GM12878 (cell line): ENCODE measurements at regions not wholly inside any gene's neighbourhood (a gene's known extent, or its start where the extent isn't known, plus 50 kb on each side); places are given as distances from the start of the nearest gene placed in this dataset.

Experiments used
- ATAC-seq: fragments of 200-7000 bp; cut with Tn5 transposase; 3 replicates; pipeline ENCODE4 v1.9.1; 2020; ENCODE audit warnings: mild to moderate bottlenecking, moderate library complexity
- BruUV-seq: library from RNA; stranded (reverse); fragments of 400-500 nt; replicated peaks from 2 replicates; lab custom pipeline; 2021; lab: Mats Ljungman, UMichigan
- CTCF ChIA-PET: fragments of 300-600 bp; sonication (Branson Sonifier 250); formaldehyde crosslinking; extraction: SDS; loops from one replicate; lab custom pipeline; 2021; ENCODE audit warnings: inconsistent platforms; lab: Yijun Ruan, JAX
- POLR2A ChIA-PET: fragments of 350-600 bp; formaldehyde crosslinking; extraction: SDS; loops from one replicate; lab custom pipeline; 2021; ENCODE audit warnings: inconsistent platforms; lab: Charles Lee
- RAD21 ChIA-PET: fragments of 300-600 bp; sonication (Branson Sonifier 250); formaldehyde crosslinking; loops from one replicate; lab custom pipeline; 2023; ENCODE audit warnings: antibody characterized with exemption; ENCODE audit not compliant: unreplicated experiment; lab: Charles Lee
- SMC1A ChIA-PET: fragments of 300-600 bp; sonication (Branson Sonifier 250); formaldehyde crosslinking; loops from one replicate; lab custom pipeline; 2023; ENCODE audit not compliant: unreplicated experiment, uncharacterized antibody; lab: Charles Lee
- DNase-seq: peaks from one replicate; pipeline ENCODE4 v3.0.0-alpha.2; 2011; ENCODE audit warnings: low read depth, low spot score
- FAIRE-seq: peaks from 3 replicates; lab custom pipeline; 2011; peaks lifted over from hg19 to GRCh38; lab: Jason Lieb, UNC
- H2AFZ ChIP-seq: 2 replicates; pipeline ENCODE4 v1.6.0; 2011; ENCODE audit warnings: low read depth, low read length, control low read depth; ENCODE audit not compliant: control insufficient read depth
- H3K27ac ChIP-seq: 2 replicates; pipeline ENCODE4 v1.5.1; 2011; ENCODE audit warnings: control low read depth; ENCODE audit not compliant: control insufficient read depth, insufficient read depth
- H3K27me3 ChIP-seq, 2 experiments: replicated peaks in 1 of 2; 2 replicates each; pipeline versions ENCODE4 v1.6.0 to v1.6.1; 2011; ENCODE audit warnings: low read length in 1 of 2; ENCODE audit not compliant: control insufficient read depth in 2 of 2, insufficient read depth in 2 of 2
- H3K36me3 ChIP-seq, 2 experiments: 2 replicates each; pipeline ENCODE4 v1.5.1; 2011; ENCODE audit warnings: low read length in 1 of 2; ENCODE audit not compliant: control insufficient read depth in 2 of 2, insufficient read depth in 2 of 2
- H3K4me1 ChIP-seq: 2 replicates; pipeline ENCODE4 v1.6.1; 2011; ENCODE audit warnings: mild to moderate bottlenecking, low read length, moderate library complexity, mixed read lengths; ENCODE audit not compliant: control insufficient read depth, insufficient read depth
- H3K4me2 ChIP-seq: 2 replicates; pipeline ENCODE4 v1.6.0; 2011; ENCODE audit warnings: control low read depth; ENCODE audit not compliant: control insufficient read depth, insufficient read depth
- H3K4me3 ChIP-seq: fragments of 200-600 bp; sonication (generic); 2 replicates; pipeline ENCODE4 v1.5.1; 2016
- H3K79me2 ChIP-seq: 2 replicates; pipeline ENCODE4 v1.6.0; 2011; ENCODE audit warnings: low read length; ENCODE audit not compliant: control insufficient read depth, insufficient read depth
- H3K9ac ChIP-seq: 2 replicates; pipeline ENCODE4 v1.8.0; 2011; ENCODE audit warnings: low read length, control low read depth, mixed read lengths; ENCODE audit not compliant: control insufficient read depth, insufficient read depth
- H3K9me3 ChIP-seq: replicated peaks from 3 replicates; pipeline ENCODE4 v1.5.1; 2011; ENCODE audit warnings: mild to moderate bottlenecking, low read length; ENCODE audit not compliant: control insufficient read depth, insufficient read depth
- H4K20me1 ChIP-seq: 2 replicates; pipeline ENCODE4 v1.6.0; 2011; ENCODE audit not compliant: control insufficient read depth, insufficient read depth
- ATF7 ChIP-seq: fragments of 450-650 bp; IDR thresholded peaks from 2 replicates; pipeline ENCODE4 v1.6.1; 2016; ENCODE audit warnings: low read depth, mild to moderate bottlenecking
- CHD2 ChIP-seq: IDR thresholded peaks from 2 replicates; pipeline ENCODE4 v1.6.1; 2011; ENCODE audit warnings: low read depth, low read length, improper control_type of control experiment, borderline replicate concordance
- NR2C1 ChIP-seq: fragments of 450-650 bp; IDR thresholded peaks from 2 replicates; pipeline ENCODE4 v1.6.1; 2017; ENCODE audit warnings: antibody characterized with exemption, mild to moderate bottlenecking, moderate library complexity
- RELA ChIP-seq: fragments of 450-650 bp; IDR thresholded peaks from 2 replicates; pipeline ENCODE4 v1.8.0; 2014; ENCODE audit warnings: borderline replicate concordance; ENCODE audit not compliant: partially characterized antibody
- SIX5 ChIP-seq: IDR thresholded peaks from 2 replicates; pipeline ENCODE4 v1.6.1; 2011; ENCODE audit warnings: mild to moderate bottlenecking, low read depth, low read length, moderate library complexity; ENCODE audit not compliant: severe bottlenecking
- SREBF1 ChIP-seq: IDR thresholded peaks from 2 replicates; pipeline ENCODE4 v1.6.1; 2012; ENCODE audit warnings: mild to moderate bottlenecking, low read length
- TCF3 ChIP-seq: IDR thresholded peaks from 2 replicates; pipeline ENCODE4 v1.6.1; 2012; ENCODE audit warnings: low read depth, mild to moderate bottlenecking, low read length, borderline replicate concordance; ENCODE audit not compliant: insufficient read depth
- ZNF217 ChIP-seq: fragments of 450-650 bp; IDR thresholded peaks from 2 replicates; pipeline ENCODE4 v1.6.1; 2017; ENCODE audit warnings: antibody characterized with exemption, mild to moderate bottlenecking
- ZNF274 ChIP-seq: IDR thresholded peaks from one replicate; pipeline ENCODE4 v1.8.0; 2011; ENCODE audit not compliant: insufficient read length, insufficient read depth
- WGBS: methylation state at CpG from one replicate; pipeline ENCODE4 v1.1.6; 2016; ENCODE audit warnings: low lambda C conversion rate; ENCODE audit not compliant: insufficient replicate concordance, insufficient coverage; ENCODE audit errors: missing lambda C conversion rate; 5-methylcytosine and 5-hydroxymethylcytosine counted together
- in situ Hi-C: fragments of 300-500 bp; cut with MboI; formaldehyde crosslinking; loops from 9 replicates; pipeline ENCODE4 v1.14.3; 2018; ENCODE audit warnings: mixed read lengths
- intact Hi-C: fragments of 100-400 bp; cut with micrococcal nuclease; formaldehyde crosslinking; loops from one replicate; pipeline ENCODE4 v1.14.2; 2022; ENCODE audit not compliant: unreplicated experiment
- TF ChIP-seq, protein P1 (sequence below): fragments of 450-650 bp; formaldehyde crosslinking; IDR thresholded peaks from 2 replicates; pipeline ENCODE4 v1.4.0; 2022; ENCODE audit warnings: mild to moderate bottlenecking, moderate library complexity
- TF ChIP-seq, protein P2 (sequence below): fragments of 450-650 bp; IDR thresholded peaks from 2 replicates; pipeline ENCODE4 v1.6.1; 2016; ENCODE audit warnings: mild to moderate bottlenecking
- TF ChIP-seq, protein P3 (sequence below): IDR thresholded peaks from 2 replicates; pipeline ENCODE4 v1.6.1; 2012; ENCODE audit warnings: low read depth, low read length, improper control_type of control experiment
- TF ChIP-seq, protein P4 (sequence below): IDR thresholded peaks from 2 replicates; pipeline ENCODE4 v1.6.1; 2011; ENCODE audit warnings: low read depth, low read length, improper control_type of control experiment, borderline replicate concordance
- TF ChIP-seq, protein P5 (sequence below): IDR thresholded peaks from 2 replicates; pipeline ENCODE4 v1.6.1; 2012; ENCODE audit warnings: low read length, inconsistent platforms

DNA sequence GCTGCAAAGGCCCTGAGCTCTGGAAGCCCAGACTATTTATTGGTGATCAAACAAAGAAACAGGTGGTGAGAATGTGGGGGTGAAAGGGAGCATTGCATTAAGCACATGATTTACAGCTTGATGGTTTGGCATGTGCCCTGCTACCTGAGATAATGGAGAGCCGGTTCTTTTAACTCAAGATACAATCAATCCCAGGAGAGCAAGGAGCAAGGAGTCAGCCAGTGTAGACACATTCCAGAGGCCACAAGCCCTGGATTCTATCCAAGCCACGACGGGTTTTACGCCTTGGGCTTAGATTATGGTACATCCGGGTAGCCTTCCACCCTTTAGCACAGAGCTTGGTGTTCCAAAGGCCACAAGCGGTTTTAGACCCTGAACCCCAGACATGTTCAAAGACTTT, 292.2 kb downstream of the CYLC2 start (continued):
- TF ChIP-seq, protein P1, sequence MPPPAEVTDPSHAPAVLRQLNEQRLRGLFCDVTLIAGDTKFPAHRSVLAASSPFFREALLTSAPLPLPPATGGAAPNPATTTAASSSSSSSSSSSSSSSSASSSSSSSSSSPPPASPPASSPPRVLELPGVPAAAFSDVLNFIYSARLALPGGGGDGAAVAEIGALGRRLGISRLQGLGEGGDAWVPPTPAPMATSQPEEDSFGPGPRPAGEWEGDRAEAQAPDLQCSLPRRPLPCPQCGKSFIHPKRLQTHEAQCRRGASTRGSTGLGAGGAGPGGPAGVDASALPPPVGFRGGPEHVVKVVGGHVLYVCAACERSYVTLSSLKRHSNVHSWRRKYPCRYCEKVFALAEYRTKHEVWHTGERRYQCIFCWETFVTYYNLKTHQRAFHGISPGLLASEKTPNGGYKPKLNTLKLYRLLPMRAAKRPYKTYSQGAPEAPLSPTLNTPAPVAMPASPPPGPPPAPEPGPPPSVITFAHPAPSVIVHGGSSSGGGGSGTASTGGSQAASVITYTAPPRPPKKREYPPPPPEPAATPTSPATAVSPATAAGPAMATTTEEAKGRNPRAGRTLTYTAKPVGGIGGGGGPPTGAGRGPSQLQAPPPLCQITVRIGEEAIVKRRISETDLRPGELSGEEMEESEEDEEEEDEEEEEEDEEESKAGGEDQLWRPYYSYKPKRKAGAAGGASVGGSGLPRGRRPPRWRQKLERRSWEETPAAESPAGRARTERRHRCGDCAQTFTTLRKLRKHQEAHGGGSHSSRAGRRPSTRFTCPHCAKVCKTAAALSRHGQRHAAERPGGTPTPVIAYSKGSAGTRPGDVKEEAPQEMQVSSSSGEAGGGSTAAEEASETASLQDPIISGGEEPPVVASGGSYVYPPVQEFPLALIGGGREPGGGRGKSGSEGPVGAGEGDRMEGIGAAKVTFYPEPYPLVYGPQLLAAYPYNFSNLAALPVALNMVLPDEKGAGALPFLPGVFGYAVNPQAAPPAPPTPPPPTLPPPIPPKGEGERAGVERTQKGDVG = no peak
- TF ChIP-seq, protein P2, sequence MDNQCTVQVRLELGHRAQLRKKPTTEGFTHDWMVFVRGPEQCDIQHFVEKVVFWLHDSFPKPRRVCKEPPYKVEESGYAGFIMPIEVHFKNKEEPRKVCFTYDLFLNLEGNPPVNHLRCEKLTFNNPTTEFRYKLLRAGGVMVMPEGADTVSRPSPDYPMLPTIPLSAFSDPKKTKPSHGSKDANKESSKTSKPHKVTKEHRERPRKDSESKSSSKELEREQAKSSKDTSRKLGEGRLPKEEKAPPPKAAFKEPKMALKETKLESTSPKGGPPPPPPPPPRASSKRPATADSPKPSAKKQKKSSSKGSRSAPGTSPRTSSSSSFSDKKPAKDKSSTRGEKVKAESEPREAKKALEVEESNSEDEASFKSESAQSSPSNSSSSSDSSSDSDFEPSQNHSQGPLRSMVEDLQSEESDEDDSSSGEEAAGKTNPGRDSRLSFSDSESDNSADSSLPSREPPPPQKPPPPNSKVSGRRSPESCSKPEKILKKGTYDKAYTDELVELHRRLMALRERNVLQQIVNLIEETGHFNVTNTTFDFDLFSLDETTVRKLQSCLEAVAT = no peak
- TF ChIP-seq, protein P3, sequence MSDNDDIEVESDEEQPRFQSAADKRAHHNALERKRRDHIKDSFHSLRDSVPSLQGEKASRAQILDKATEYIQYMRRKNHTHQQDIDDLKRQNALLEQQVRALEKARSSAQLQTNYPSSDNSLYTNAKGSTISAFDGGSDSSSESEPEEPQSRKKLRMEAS = no peak
- no peak for TF ChIP-seq ZNF217
- TF ChIP-seq, protein P4, sequence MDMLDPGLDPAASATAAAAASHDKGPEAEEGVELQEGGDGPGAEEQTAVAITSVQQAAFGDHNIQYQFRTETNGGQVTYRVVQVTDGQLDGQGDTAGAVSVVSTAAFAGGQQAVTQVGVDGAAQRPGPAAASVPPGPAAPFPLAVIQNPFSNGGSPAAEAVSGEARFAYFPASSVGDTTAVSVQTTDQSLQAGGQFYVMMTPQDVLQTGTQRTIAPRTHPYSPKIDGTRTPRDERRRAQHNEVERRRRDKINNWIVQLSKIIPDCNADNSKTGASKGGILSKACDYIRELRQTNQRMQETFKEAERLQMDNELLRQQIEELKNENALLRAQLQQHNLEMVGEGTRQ = no peak
- TF ChIP-seq SREBF1 = no peak
- TF ChIP-seq ATF7 = no peak

DNA sequence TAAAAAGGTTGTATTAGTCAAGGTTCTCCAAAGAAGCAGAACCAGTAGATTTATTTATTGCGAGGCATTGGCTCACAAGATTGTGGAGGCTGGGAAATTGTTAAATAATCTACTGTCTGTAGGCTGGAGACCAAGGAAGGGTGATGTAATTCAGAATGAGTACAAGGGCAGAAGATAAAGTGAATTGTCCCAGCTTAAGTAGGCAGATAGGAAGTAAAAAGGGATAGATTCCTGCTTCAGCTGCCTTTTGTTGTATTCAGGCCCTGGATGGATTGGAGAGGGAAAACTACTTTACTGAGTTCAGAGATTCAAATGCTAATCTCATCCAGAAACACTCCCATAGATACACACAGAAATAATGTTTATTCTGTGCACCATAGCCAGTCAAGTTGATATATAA, 301.1 kb downstream of the CYLC2 start:
- H3K4me1 ChIP-seq = no peaks in the 10 kb centered on the region
- in situ Hi-C loops (no loop called here), intact Hi-C loops (no loop called here)
- no peak overlapping the region for H3K9ac ChIP-seq
- CTCF ChIA-PET = no interaction called here
- FAIRE-seq (no peak), ATAC-seq (no peak), DNase-seq (no peak)
- no peaks in the 10 kb centered on the region for H3K9me3 ChIP-seq
- RAD21 ChIA-PET = no interaction called here
- no peak overlapping the region for H2AFZ ChIP-seq
- no peak overlapping the region for H3K27ac ChIP-seq
- BruUV-seq = no TSS peak
- POLR2A ChIA-PET = no interaction called here
- WGBS = 0% methylated on average over 1 of the region's 1 CpG
- no peak overlapping the region for H3K4me2 ChIP-seq
- no peaks in the 10 kb centered on the region for H3K36me3 ChIP-seq
- no peaks in the 10 kb centered on the region for H4K20me1 ChIP-seq
- H3K27me3 ChIP-seq = no peaks in the 10 kb centered on the region
- H3K79me2 ChIP-seq = no peaks in the 10 kb centered on the region
- no peak overlapping the region for H3K4me3 ChIP-seq
- SMC1A ChIA-PET = no interaction called here
- TF ChIP-seq TCF3 = no peak
- no peak for TF ChIP-seq SIX5
- TF ChIP-seq, protein P5, sequence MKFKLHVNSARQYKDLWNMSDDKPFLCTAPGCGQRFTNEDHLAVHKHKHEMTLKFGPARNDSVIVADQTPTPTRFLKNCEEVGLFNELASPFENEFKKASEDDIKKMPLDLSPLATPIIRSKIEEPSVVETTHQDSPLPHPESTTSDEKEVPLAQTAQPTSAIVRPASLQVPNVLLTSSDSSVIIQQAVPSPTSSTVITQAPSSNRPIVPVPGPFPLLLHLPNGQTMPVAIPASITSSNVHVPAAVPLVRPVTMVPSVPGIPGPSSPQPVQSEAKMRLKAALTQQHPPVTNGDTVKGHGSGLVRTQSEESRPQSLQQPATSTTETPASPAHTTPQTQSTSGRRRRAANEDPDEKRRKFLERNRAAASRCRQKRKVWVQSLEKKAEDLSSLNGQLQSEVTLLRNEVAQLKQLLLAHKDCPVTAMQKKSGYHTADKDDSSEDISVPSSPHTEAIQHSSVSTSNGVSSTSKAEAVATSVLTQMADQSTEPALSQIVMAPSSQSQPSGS = no peak
- no peak for TF ChIP-seq ZNF274
- TF ChIP-seq CHD2 = no peak
- TF ChIP-seq, protein P3 = no peak
- TF ChIP-seq NR2C1 = no peak
- TF ChIP-seq RELA = no peak
